ENCODE measurements at regions not wholly inside any gene's neighbourhood (a gene's known extent, or its start where the extent isn't known, plus 50 kb on each side); places are given as distances from the start of the nearest gene placed in this dataset.

- intact Hi-C loops (cut with micrococcal nuclease) = no loop called here
- no peak overlapping the region for H3K9ac ChIP-seq (ENCODE audit: low read length)
- ChIA-PET RAD21 (ENCODE audit: low non-redundant PET in 1 of 2, low total read pairs in 2 of 2, uncharacterized antibody in 2 of 2, unreplicated experiment in 2 of 2) (no interaction called here), POLR2A (no interaction called here), CTCF (no interaction called here)
- H3K79me2 ChIP-seq (ENCODE audit: insufficient read depth, low read length) = no peaks in the 10 kb centered on the region
- DNase-seq (ENCODE audit: low read depth, low spot score) (no peak), ATAC-seq (no peak)
- TF ChIP-seq MAX (IDR thresholded peaks at IDR 0.05) (no peak), YY1 (IDR thresholded peaks at IDR 0.05; ENCODE audit: extremely low read depth, insufficient replicate concordance, low read depth, low read length) (no peak), POLR2AphosphoS5 (IDR thresholded peaks at IDR 0.05; ENCODE audit: low read depth, low read length) (no peak), EZH2phosphoT487 (IDR thresholded peaks at IDR 0.05; ENCODE audit: borderline replicate concordance) (no peak), ZNF274 (IDR thresholded peaks at IDR 0.05; ENCODE audit: low read depth, low read length) (no peak)
- no TSS peak for BruUV-seq (replicated peaks)
- no peaks in the 10 kb centered on the region for H3K4me1 ChIP-seq (ENCODE audit: control insufficient read depth in 1 of 2, insufficient read depth in 2 of 2, low read length in 2 of 2)
- no peaks in the 10 kb centered on the region for H3K9me3 ChIP-seq (ENCODE audit: control insufficient read depth in 1 of 2, insufficient read depth in 1 of 2, low read depth in 1 of 2, low read length in 2 of 2)
- H3K9me2 ChIP-seq (ENCODE audit: insufficient read depth) = no peaks in the 10 kb centered on the region
- H3K27ac ChIP-seq (ENCODE audit: low read depth, low read length) = no peak overlapping the region
- H2AFZ ChIP-seq (ENCODE audit: low read depth, low read length, poor library complexity, severe bottlenecking) = no peak overlapping the region
- no peaks in the 10 kb centered on the region for H4K20me1 ChIP-seq (ENCODE audit: insufficient read depth)
- H3K27me3 ChIP-seq (ENCODE audit: insufficient read depth, low read length) = no peaks in the 10 kb centered on the region
- H3K4me2 ChIP-seq (ENCODE audit: low read length) = no peak overlapping the region
- H3K36me3 ChIP-seq (ENCODE audit: control insufficient read depth in 1 of 2, insufficient read depth in 2 of 2, low read length in 2 of 2) = no peaks in the 10 kb centered on the region
- H3K4me3 ChIP-seq (replicated peaks in 1 of 2; ENCODE audit: low read depth in 1 of 2, low read length in 2 of 2) = no peak overlapping the region
Measured at GRCh38 chr18:22513721-22514481, 96.2 kb upstream of the CTAGE1 start.

DNA sequence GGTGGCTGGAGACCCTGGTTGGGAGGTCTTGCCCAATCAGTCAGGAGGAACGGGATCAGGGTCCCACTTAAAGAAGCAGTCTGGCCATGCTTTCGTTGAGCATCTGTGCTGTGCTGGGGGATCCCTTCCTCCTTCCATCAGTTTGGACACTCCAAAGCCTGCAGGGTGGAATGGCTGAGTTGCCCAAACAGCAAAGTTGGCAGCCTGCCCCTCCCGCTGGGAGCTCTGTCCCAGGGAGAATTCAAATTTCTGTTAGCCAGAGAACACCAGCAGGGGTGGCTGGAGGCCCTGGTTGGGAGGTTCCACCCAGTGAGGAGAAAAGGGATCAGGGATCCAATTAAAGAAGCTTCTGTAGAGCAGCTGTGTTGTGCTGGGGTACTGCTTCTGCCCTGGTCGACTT lies 96.9 kb upstream of the CTAGE1 start:
- DNase-seq (ENCODE audit: low read depth, low spot score) = no peak
- Histone ChIP-seq H2AFZ (ENCODE audit: low read depth, low read length, poor library complexity, severe bottlenecking) (no peak overlapping the region), H3K9ac (ENCODE audit: low read length) (no peak overlapping the region), H3K27me3 (ENCODE audit: insufficient read depth, low read length) (no peaks in the 10 kb centered on the region), H3K9me2 (ENCODE audit: insufficient read depth) (no peaks in the 10 kb centered on the region), H4K20me1 (ENCODE audit: insufficient read depth) (no peaks in the 10 kb centered on the region), H3K27ac (ENCODE audit: low read depth, low read length) (no peak overlapping the region), H3K36me3 (ENCODE audit: control insufficient read depth in 1 of 2, insufficient read depth in 2 of 2, low read length in 2 of 2) (no peaks in the 10 kb centered on the region), H3K4me2 (ENCODE audit: low read length) (no peak overlapping the region), H3K9me3 (ENCODE audit: control insufficient read depth in 1 of 2, insufficient read depth in 1 of 2, low read depth in 1 of 2, low read length in 2 of 2) (no peaks in the 10 kb centered on the region), H3K79me2 (ENCODE audit: insufficient read depth, low read length) (no peaks in the 10 kb centered on the region), H3K4me3 (replicated peaks in 1 of 2; ENCODE audit: low read depth in 1 of 2, low read length in 2 of 2) (no peak overlapping the region), H3K4me1 (ENCODE audit: control insufficient read depth in 1 of 2, insufficient read depth in 2 of 2, low read length in 2 of 2) (no peaks in the 10 kb centered on the region)
- BruUV-seq (replicated peaks) = no TSS peak
- ChIA-PET POLR2A (no interaction called here), RAD21 (ENCODE audit: low non-redundant PET in 1 of 2, low total read pairs in 2 of 2, uncharacterized antibody in 2 of 2, unreplicated experiment in 2 of 2) (no interaction called here), CTCF (no interaction called here)
- ATAC-seq = no peak
- intact Hi-C loops (cut with micrococcal nuclease) = no loop called here
- TF ChIP-seq YY1 (IDR thresholded peaks at IDR 0.05; ENCODE audit: extremely low read depth, insufficient replicate concordance, low read depth, low read length) (no peak), ZFX (IDR thresholded peaks at IDR 0.05) (no peak), EGR1 (IDR thresholded peaks at IDR 0.05; ENCODE audit: low read depth) (no peak), FOSL1 (IDR thresholded peaks at IDR 0.05; ENCODE audit: low read depth) (no peak), SP1 (IDR thresholded peaks at IDR 0.05; ENCODE audit: low read depth) (no peak), POLR2A (IDR thresholded peaks at IDR 0.05; ENCODE audit: borderline replicate concordance, extremely low read depth, insufficient read depth, insufficient read length) (no peak), TCF7L2 (IDR thresholded peaks at IDR 0.05; ENCODE audit: borderline replicate concordance, extremely low read depth, insufficient read depth, insufficient read length) (no peak), RAD21 (IDR thresholded peaks at IDR 0.05; ENCODE audit: low read depth) (no peak), EZH2phosphoT487 (IDR thresholded peaks at IDR 0.05; ENCODE audit: borderline replicate concordance) (no peak)

Measured in HCT116 (cell line).